HG02610 (cell line): ENCODE measurements at regions not wholly inside any gene's neighbourhood (a gene's known extent, or its start where the extent isn't known, plus 50 kb on each side); places are given as distances from the start of the nearest gene placed in this dataset.
"Not testable (repeated sequence)": the region's sequence is repeated elsewhere in the genome, so short reads cannot be mapped to it uniquely, and the experiment has no call there.

Experiments
- ATAC-seq: cut with Tn5 transposase; IDR thresholded peaks from one replicate; pipeline ENCODE4 v1.9.1; 2021; ENCODE audit warnings: mild to moderate bottlenecking, moderate library complexity; ENCODE audit not compliant: unreplicated experiment

DNA sequence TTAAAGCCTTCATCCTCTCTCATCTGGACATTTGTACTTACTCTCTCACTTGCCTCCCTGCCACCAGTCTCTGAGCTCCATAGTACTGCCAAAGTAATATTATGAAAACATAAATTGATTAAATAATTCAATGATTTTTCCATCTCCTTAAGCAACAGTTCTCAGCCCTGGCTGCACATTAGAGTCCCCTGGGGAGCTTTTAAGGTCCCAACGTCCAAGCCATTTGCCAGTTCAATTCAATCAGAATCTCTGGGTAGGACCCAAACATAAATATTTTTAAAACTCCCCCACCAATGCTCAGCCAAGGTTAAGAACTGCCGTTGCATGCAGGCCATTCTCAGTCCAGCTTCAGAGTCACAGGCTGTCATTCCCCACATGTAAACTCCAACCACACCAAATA lies 114.4 kb upstream of the BMAL1 start:
- ATAC-seq: no peak

GRCh38 chr11:13166036-13166435 lies 111.6 kb upstream of the BMAL1 start:
- ATAC-seq: no peak

DNA sequence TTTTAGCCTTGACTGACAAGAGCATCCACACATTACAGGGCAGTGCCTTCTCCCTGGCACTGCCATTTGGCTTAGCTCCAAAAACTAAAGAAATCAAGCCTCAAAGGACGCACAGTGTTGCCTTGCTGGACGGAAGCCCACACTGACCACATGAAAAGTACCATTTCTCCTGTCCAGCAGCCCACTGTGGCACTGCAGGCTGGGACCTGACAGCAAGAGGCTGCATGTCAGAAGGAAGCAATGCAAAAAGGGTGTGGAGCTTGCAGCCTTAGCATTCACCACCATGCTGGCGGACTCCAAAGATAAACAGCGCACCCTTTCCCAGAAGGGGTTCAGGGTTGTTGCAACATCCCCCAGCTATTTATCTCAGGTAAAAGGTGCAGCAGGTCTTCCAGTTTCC lies 109.3 kb upstream of the BMAL1 start:
- ATAC-seq: no peak

- ATAC-seq: no peak
Observed at GRCh38 chr11:13169709-13170108, 107.9 kb upstream of the BMAL1 start.

GRCh38 chr11:13174090-13174489 lies 103.5 kb upstream of the BMAL1 start:
- no peak for ATAC-seq

DNA sequence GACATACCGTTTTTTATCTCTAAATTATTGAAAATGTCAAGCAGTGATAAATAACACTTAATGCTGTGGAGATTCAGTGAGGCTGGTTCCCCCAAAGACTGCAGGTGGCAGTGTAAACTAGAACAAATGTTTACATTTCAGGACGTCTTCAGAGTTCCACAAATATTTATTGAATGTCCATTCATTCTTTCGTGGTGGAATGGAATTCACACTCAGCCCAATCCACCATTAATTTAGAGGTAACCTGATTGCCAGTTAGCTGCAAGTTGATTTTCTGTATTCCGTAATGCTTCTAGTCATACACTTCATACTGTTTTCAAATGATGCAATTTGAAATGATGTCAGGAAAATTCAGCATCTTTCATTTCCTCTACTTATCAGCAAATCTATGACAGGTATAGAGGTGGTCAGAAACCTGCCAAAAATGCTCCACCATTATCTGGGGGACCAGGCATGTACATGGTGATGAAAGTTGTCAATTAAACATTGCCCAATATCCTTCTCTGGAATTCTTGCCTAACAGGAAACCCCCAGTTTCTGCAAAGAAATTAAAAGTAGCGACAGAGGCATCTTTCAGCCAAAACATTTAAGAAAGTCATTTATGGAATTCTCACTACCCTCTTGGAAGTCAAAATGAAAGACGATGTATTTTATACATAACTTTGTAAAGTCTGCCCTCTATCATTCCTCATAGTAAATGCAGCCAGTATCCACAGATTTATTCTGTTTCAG lies 94.3 kb upstream of the BMAL1 start:
- no peak for ATAC-seq

- ATAC-seq: no peak
Observed at GRCh38 chr11:13183826-13184196, 93.8 kb upstream of the BMAL1 start.

DNA sequence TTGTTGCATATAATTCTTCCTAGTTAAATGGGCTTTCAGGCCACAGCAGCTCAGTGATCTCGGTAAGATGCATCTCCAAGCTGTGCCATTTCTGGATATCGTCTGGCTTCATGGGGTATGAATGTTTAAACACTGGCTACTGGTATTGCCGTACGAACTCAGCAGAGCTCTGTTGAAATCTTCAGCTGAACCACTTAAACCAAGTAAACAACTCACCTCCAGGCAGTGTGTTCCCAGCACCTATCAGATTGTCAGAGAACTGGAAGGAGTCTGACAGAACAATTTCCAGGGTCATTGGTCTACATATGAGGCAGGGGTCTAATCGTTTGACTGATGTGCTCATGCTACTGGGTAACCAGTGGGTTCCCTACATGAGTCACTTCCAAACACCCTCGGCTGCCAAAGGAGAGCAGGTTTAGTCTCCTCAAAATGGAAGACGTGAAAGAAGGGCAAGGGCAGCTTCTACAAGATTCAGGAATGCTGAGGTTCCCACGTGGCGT lies 93.2 kb upstream of the BMAL1 start:
- no peak for ATAC-seq

DNA sequence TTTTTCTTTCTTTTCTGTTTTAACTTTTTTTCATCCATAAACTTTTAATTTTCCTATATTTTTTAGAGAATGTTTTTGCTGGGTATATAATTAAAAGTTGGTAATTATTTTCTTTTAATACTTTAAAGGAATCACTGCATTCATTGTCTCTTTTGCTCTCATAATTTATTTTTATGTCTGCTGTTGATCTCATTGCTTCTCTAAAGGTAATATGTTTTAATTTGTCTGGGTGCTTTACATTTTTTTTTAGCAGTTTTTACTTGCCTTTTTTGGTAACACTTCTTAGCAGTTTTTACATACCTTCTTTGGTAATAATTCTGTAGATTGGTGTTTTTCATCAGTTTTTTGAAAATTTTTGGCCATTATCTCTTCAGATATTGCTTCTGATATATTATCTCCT lies 89.4 kb upstream of the BMAL1 start:
- no peak for ATAC-seq

DNA sequence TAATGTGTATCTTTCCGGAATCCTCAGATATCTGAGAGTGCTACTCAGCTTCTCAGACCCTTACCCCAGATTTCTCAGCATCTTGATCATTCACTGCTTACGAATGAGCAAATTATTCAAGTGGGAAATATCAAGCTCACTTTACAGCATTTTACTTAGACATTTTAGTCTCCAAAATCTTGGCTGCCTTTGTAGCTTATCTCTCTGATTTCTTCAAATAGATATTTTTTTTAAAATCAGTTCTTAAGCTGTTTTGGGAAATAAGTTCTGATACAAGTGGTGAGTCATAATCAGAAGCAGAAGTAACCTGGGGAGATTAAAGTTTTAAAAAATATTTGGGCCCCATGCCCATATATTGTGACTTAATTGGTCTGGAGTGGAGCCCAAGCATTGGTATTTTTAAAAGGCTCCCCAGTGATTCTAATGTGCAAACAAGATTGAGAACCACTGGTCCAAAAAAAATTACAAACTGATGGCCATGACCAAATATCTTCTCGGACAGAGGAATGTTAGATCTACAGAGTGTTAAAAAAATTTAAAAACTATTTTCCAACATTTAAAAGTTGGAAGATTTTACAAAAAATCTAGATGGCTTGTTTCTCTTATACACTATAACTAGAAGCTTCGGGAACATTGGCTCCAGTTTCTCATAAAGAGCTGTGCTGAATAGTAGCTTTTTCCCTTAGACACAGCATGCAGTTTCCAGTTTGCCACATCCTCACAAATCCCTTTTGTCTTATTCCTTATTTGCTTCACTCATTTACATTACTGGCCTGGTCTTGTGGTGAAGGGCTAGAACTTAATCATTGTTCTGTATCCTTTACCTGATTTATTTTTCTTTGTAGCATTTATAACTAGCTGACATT lies 87.8 kb upstream of the BMAL1 start:
- ATAC-seq: no peak

DNA sequence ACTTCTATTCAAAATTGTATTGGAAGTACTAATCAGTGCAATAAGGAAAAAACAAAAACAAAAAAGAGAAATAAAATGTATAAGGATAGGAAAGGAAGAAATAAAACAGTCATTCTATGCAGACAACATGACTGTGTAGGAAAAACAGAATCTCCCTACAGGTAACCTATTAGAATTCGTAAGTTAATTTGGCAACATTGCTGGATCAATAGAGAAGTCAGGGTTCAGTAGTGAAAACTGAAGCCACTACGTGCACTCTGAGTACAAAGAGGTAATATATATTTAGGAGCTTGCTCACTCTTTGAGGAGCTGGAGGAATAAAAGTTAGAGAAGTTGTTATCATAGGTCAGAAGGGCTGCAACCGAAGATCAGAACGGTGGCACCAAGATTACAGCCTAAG lies 84.0 kb upstream of the BMAL1 start:
- no peak for ATAC-seq

- not testable (repeated sequence) for ATAC-seq
Observed at GRCh38 chr11:13197374-13197773, 80.2 kb upstream of the BMAL1 start.

GRCh38 chr11:13205486-13205885 lies 72.1 kb upstream of the BMAL1 start:
- ATAC-seq: peak; percentile 67

DNA sequence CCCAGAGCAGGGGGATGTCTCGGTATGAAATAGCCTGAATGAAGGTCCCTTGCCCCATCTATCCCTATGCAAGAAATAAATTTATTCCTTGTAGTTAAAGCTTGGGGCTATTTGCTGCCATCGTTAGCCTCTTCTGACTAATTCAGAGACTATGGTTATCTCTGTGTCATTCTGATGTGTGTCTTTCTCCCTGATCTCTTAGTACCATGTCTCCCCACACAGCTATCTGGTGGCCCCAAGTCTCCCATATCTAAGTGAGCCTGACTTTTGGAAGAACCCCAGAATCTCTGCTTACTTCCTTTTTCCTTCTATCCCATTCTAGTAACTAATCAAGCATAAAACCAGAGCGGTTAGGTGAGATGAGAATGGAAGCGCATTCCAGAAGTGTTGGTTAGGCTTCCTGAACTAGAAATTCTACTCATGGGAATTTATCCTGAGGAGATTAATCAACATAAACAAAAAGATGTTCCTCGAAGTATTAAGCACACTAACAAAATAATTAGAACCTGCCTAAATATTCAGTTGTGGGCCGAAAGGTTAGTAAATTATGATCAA lies 71.4 kb upstream of the BMAL1 start:
- ATAC-seq: no peak

DNA sequence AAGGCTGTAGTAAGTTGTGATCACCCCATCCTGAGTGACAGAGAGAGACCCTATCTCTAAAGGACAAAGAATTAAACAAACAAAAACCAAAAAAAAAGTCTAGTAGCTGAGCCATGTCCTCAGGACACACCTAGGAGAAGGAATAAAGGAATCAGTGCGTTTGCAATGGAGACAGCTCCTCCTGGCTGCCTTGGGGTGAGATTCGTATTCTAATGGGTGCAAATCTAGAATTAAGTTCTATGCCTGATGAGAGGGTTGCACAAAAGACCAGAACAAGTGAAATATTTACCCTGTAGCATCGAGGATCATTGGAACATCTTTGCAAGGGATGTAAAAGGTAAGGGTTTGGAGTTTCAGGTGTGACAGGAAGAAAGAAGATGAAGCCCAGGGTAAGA lies 70.3 kb upstream of the BMAL1 start:
- no peak for ATAC-seq

DNA sequence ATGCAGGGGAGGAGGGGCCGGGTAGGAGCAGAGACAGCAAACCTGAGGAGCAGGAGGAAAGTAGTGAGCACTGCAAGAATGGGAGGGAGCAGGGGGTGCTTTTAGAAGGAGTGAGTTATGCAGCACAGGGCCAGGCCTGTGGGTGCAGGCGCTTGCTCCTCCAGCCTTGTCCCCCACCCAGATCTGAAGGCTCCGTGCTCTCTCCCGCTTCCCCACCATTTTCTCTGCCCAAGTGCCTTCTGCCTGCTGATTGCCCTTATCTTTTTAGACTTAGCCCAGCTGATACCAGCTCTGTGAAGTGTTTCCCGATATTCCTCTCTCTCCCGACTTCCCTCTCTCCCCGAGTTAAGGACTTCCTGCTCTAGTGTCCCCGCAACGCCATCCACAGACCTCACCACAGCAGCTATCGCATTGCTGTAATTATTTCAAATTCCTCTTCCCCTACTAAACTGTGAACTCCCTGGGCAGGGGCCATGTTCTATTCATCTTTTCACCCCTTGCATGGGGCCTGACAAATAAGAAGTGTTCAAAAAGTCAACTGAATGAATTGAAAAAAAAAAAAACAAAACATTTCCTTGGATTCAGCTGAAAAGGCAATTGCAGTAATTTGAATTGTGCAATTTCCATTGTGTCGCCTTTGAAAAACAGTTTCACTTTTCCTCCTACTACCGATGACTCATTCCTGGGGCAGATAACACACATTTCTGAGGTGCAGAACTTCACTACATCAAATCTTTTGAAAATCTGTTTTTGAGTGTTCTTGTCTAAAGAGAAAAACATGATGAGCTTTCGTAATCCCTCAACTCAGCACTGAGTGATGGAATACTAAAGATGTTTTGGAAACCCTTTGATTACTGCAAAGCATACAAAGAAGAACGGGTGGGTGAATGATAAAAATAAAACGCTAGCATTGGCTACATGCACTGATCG lies 69.7 kb upstream of the BMAL1 start:
- no peak for ATAC-seq

GRCh38 chr11:13208921-13209320 lies 68.7 kb upstream of the BMAL1 start:
- ATAC-seq: no peak

GRCh38 chr11:13209379-13209778 lies 68.2 kb upstream of the BMAL1 start:
- no peak for ATAC-seq

GRCh38 chr11:13210424-13210823 lies 67.2 kb upstream of the BMAL1 start:
- no peak for ATAC-seq

- no peak for ATAC-seq
Observed at GRCh38 chr11:13214276-13214675, 63.3 kb upstream of the BMAL1 start.

DNA sequence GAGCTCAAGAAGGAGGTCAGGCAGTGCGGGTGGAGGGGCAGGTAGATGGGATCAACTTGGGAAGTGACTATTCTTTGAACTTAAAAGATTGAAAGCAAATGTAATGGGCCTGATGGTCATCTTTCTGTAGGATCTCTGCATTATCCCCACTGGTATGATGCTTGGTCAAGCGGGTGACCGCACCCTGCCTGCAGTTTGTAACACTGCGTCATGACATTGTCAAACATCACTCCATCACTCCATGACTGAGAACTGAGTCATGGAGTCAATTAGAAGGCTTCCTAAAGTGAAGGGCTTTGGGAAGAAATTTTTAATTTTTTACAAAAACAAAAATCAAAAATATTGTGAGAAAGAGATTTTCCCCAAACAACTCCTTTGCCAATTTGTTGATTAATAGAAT lies 62.4 kb upstream of the BMAL1 start:
- no peak for ATAC-seq
